PC-9 (cell line): ENCODE measurements at regions not wholly inside any gene's neighbourhood (a gene's known extent, or its start where the extent isn't known, plus 50 kb on each side); places are given as distances from the start of the nearest gene placed in this dataset.

Source experiments
- BruUV-seq: library from RNA; stranded (reverse); fragments of 400-500 nt; replicated peaks from 2 replicates; lab custom pipeline; 2021; lab: Mats Ljungman, UMichigan
- CTCF ChIA-PET: fragments of 300-600 bp; sonication (Branson Sonifier 250); formaldehyde crosslinking; loops from one replicate; lab custom pipeline; 2022; ENCODE audit warnings: antibody characterized with exemption; lab: Charles Lee
- POLR2A ChIA-PET: fragments of 300-600 bp; sonication (Branson Sonifier 250); formaldehyde crosslinking; loops from one replicate; lab custom pipeline; 2022; ENCODE audit warnings: antibody characterized with exemption; ENCODE audit not compliant: unreplicated experiment; lab: Charles Lee
- DNase-seq, 2 experiments: peaks; one replicate each; pipeline versions ENCODE4 v3.0.0 to v3.0.0-alpha.2; 2015 to 2022; ENCODE audit warnings: mixed read lengths in 1 of 2
- H2AFZ ChIP-seq: fragments of 200-600 bp; sonication (generic); 2 replicates; pipeline ENCODE4 v1.8.1; 2017; ENCODE audit warnings: antibody characterized with exemption
- H3F3A ChIP-seq: fragments of 200-600 bp; sonication (generic); 2 replicates; pipeline ENCODE4 v1.8.1; 2017; ENCODE audit warnings: antibody characterized with exemption, mild to moderate bottlenecking, low read depth; ENCODE audit not compliant: insufficient read depth
- H3K27ac ChIP-seq: fragments of 200-600 bp; sonication (generic); 2 replicates; pipeline ENCODE4 v1.6.1; 2016; ENCODE audit warnings: mixed run types
- H3K27me3 ChIP-seq: fragments of 200-600 bp; sonication (generic); 2 replicates; pipeline ENCODE4 v1.6.1; 2016; ENCODE audit warnings: low read depth, mixed run types; ENCODE audit not compliant: insufficient read depth
- H3K36me3 ChIP-seq: fragments of 200-600 bp; sonication (generic); 2 replicates; pipeline ENCODE4 v1.6.1; 2016; ENCODE audit warnings: low read depth, mixed run types
- H3K4me1 ChIP-seq: fragments of 200-600 bp; sonication (generic); replicated peaks from 2 replicates; pipeline ENCODE4 v1.6.1; 2016; ENCODE audit warnings: mixed run types; ENCODE audit not compliant: insufficient read depth
- H3K4me2 ChIP-seq: fragments of 200-600 bp; sonication (generic); 2 replicates; pipeline ENCODE4 v1.6.1; 2017; ENCODE audit warnings: mixed run types
- H3K4me3 ChIP-seq: fragments of 200-600 bp; sonication (generic); 2 replicates; pipeline ENCODE4 v1.6.1; 2016; ENCODE audit warnings: mixed run types
- H3K79me2 ChIP-seq: fragments of 200-600 bp; sonication (generic); 2 replicates; pipeline ENCODE4 v1.6.1; 2017; ENCODE audit warnings: low read depth, mixed run types
- H3K9me2 ChIP-seq: fragments of 200-600 bp; sonication (generic); 2 replicates; pipeline ENCODE4 v1.8.1; 2017; ENCODE audit warnings: mild to moderate bottlenecking; ENCODE audit not compliant: insufficient read depth
- H3K9me3 ChIP-seq: fragments of 200-600 bp; sonication (generic); 2 replicates; pipeline ENCODE4 v1.8.1; 2016; ENCODE audit warnings: low read depth; ENCODE audit not compliant: insufficient read depth
- H4K20me1 ChIP-seq: fragments of 200-600 bp; sonication (generic); 2 replicates; pipeline ENCODE4 v1.8.1; 2017; ENCODE audit not compliant: insufficient read depth
- CTCF ChIP-seq: fragments of 200-600 bp; sonication (generic); conservative IDR thresholded peaks from 2 replicates; pipeline ENCODE4 v1.6.1; 2017; ENCODE audit warnings: mixed run types, antibody characterized with exemption, mild to moderate bottlenecking, moderate library complexity
- EZH2 ChIP-seq: fragments of 200-600 bp; sonication (generic); IDR thresholded peaks from 2 replicates; pipeline ENCODE4 v1.8.0; 2017; ENCODE audit warnings: antibody characterized with exemption, low read depth
- intact Hi-C: fragments of 100-400 bp; cut with micrococcal nuclease; formaldehyde crosslinking; loops from one replicate; pipeline ENCODE4 v1.10.0; 2022; ENCODE audit not compliant: unreplicated experiment

- H2AFZ ChIP-seq = no peak overlapping the region
- CTCF ChIA-PET = no interaction called here
- POLR2A ChIA-PET = no interaction called here
- H3K9me2 ChIP-seq = no peaks in the 10 kb centered on the region
- H3K4me1 ChIP-seq = peaks cover 23% of the 10 kb centered on the region
- intact Hi-C loops = no loop called here
- peaks cover 27% of the 10 kb centered on the region for H3F3A ChIP-seq
- no peak overlapping the region for H3K4me2 ChIP-seq
- DNase-seq = no peak
- H3K36me3 ChIP-seq = no peaks in the 10 kb centered on the region
- H3K4me3 ChIP-seq = no peak overlapping the region
- H3K9me3 ChIP-seq = no peaks in the 10 kb centered on the region
- BruUV-seq = no TSS peak
- no peaks in the 10 kb centered on the region for H3K79me2 ChIP-seq
- TF ChIP-seq EZH2 (no peak), CTCF (no peak)
- H4K20me1 ChIP-seq = no peaks in the 10 kb centered on the region
- H3K27me3 ChIP-seq = no peaks in the 10 kb centered on the region
- H3K27ac ChIP-seq = no peak overlapping the region
These were observed 182.9 kb downstream of the ETS1 start for GRCh38 chr11:128404437-128404836.

GRCh38 chr11:128400382-128401203 lies 186.8 kb downstream of the ETS1 start:
- no peak overlapping the region for H2AFZ ChIP-seq
- no peak for DNase-seq
- ChIA-PET POLR2A (no interaction called here), CTCF (interaction anchor here (0.6 kb wide), 1 partner anchor 120 kb away, joined by 3 read pairs; no protein-coding TSS in a partner anchor)
- no peaks in the 10 kb centered on the region for H3K79me2 ChIP-seq
- no peaks in the 10 kb centered on the region for H3K9me3 ChIP-seq
- no peaks in the 10 kb centered on the region for H3K36me3 ChIP-seq
- TF ChIP-seq CTCF (no peak), EZH2 (no peak)
- H3K4me1 ChIP-seq = no peaks in the 10 kb centered on the region
- H3K4me3 ChIP-seq = no peak overlapping the region
- H3K27me3 ChIP-seq = no peaks in the 10 kb centered on the region
- H3K27ac ChIP-seq = no peak overlapping the region
- H3K9me2 ChIP-seq = no peaks in the 10 kb centered on the region
- intact Hi-C loops = no loop called here
- H3K4me2 ChIP-seq = no peak overlapping the region
- H4K20me1 ChIP-seq = no peaks in the 10 kb centered on the region
- no peaks in the 10 kb centered on the region for H3F3A ChIP-seq
- no TSS peak for BruUV-seq

GRCh38 chr11:128399251-128400121 lies 187.9 kb downstream of the ETS1 start:
- Histone ChIP-seq H3K4me2 (no peak overlapping the region), H2AFZ (no peak overlapping the region), H3K79me2 (no peaks in the 10 kb centered on the region), H3F3A (no peaks in the 10 kb centered on the region), H3K9me2 (no peaks in the 10 kb centered on the region), H3K4me1 (no peaks in the 10 kb centered on the region), H3K9me3 (no peaks in the 10 kb centered on the region), H3K27me3 (no peaks in the 10 kb centered on the region), H3K4me3 (no peak overlapping the region), H3K27ac (no peak overlapping the region), H4K20me1 (no peaks in the 10 kb centered on the region), H3K36me3 (no peaks in the 10 kb centered on the region)
- BruUV-seq = no TSS peak
- intact Hi-C loops = no loop called here
- ChIA-PET CTCF (interaction anchor here (0.6 kb wide), 1 partner anchor 121 kb away, joined by 3 read pairs; no protein-coding TSS in a partner anchor), POLR2A (no interaction called here)
- TF ChIP-seq EZH2 (no peak), CTCF (no peak)
- DNase-seq = no peak
